Endothelial cell of umbilical vein (primary cell): ENCODE measurements at regions not wholly inside any gene's neighbourhood (a gene's known extent, or its start where the extent isn't known, plus 50 kb on each side); places are given as distances from the start of the nearest gene placed in this dataset.

Experiments used
- EZH2 ChIP-seq: IDR thresholded peaks from 2 replicates; pipeline ENCODE4 v1.6.1; 2012; ENCODE audit warnings: borderline replicate concordance, low read depth, mild to moderate bottlenecking, moderate library complexity, low read length, inconsistent platforms; ENCODE audit not compliant: severe bottlenecking
- GATA2 ChIP-seq: IDR thresholded peaks from 2 replicates; pipeline ENCODE4 v1.7.0; 2011; ENCODE audit warnings: low read depth, mild to moderate bottlenecking, moderate library complexity, mixed read lengths, low read length; ENCODE audit not compliant: insufficient read length, insufficient read depth
- JUN ChIP-seq: IDR thresholded peaks from 2 replicates; pipeline ENCODE4 v1.6.1; 2011; ENCODE audit warnings: borderline replicate concordance, low read depth; ENCODE audit not compliant: insufficient read length, insufficient read depth
- MAX ChIP-seq: IDR thresholded peaks from 2 replicates; pipeline ENCODE4 v1.6.1; 2011; ENCODE audit not compliant: insufficient read depth, insufficient read length
- MYC ChIP-seq: IDR thresholded peaks from one replicate; pipeline ENCODE4 v1.6.1; 2011; ENCODE audit warnings: mild to moderate bottlenecking, low read depth, low read length
- POLR2A ChIP-seq: IDR thresholded peaks from 2 replicates; pipeline ENCODE4 v1.6.1; 2012; ENCODE audit warnings: low read depth, mild to moderate bottlenecking, control low read depth, low read length
- TF ChIP-seq, protein P1 (sequence below), 2 donors: IDR thresholded peaks; 1 replicate in 1 of 2; 2 replicates in 1 of 2; pipeline ENCODE4 v1.5.1; 2011; ENCODE audit warnings: low read length in 2 of 2, mild to moderate bottlenecking in 2 of 2, moderate library complexity in 2 of 2, control low read depth in 1 of 2, inconsistent platforms in 1 of 2, low read depth in 1 of 2; ENCODE audit not compliant: insufficient read depth in 1 of 2; ENCODE audit errors: extremely low read depth in 1 of 2

DNA sequence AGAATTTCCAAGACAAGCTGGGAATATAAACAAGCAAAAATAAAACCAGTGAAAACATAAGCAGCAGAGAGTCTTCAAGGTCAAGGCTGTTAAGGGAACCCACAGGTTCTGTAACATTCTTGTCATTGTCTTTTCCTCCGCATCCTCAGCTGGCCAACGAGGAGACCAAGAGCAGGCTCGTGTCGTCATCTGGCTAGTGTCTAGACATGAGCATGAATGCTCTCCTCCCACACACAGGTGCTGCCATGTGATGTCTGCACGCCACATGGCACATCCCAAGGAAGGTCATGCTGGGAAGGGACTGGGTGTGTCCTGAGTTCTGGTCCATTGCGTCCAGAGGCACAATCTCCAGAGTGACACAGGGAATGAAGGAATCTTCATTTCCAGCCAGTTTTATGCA is 156.2 kb downstream of the POLR2M start:
- TF ChIP-seq, protein P1, sequence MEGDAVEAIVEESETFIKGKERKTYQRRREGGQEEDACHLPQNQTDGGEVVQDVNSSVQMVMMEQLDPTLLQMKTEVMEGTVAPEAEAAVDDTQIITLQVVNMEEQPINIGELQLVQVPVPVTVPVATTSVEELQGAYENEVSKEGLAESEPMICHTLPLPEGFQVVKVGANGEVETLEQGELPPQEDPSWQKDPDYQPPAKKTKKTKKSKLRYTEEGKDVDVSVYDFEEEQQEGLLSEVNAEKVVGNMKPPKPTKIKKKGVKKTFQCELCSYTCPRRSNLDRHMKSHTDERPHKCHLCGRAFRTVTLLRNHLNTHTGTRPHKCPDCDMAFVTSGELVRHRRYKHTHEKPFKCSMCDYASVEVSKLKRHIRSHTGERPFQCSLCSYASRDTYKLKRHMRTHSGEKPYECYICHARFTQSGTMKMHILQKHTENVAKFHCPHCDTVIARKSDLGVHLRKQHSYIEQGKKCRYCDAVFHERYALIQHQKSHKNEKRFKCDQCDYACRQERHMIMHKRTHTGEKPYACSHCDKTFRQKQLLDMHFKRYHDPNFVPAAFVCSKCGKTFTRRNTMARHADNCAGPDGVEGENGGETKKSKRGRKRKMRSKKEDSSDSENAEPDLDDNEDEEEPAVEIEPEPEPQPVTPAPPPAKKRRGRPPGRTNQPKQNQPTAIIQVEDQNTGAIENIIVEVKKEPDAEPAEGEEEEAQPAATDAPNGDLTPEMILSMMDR (IDR thresholded peaks at IDR 0.05; ENCODE audit: extremely low read depth in 1 of 2, insufficient read depth in 1 of 2, low read depth in 1 of 2, low read length in 2 of 2), result no peak
- TF ChIP-seq EZH2 (no peak), POLR2A (no peak), MYC (no peak), MAX (no peak), GATA2 (no peak), JUN (no peak)
